GM10266 (cell line): ENCODE measurements at regions not wholly inside any gene's neighbourhood (a gene's known extent, or its start where the extent isn't known, plus 50 kb on each side); places are given as distances from the start of the nearest gene placed in this dataset.
"Not testable (repeated sequence)": the region's sequence is repeated elsewhere in the genome, so short reads cannot be mapped to it uniquely, and the experiment has no call there.

Source experiments
- DNase-seq: peaks from one replicate; pipeline ENCODE4 v3.0.0; 2012; ENCODE audit errors: extremely low spot score
- TF ChIP-seq, protein P1 (sequence below): IDR thresholded peaks from 2 replicates; pipeline ENCODE4 v1.5.1; 2012; ENCODE audit warnings: mild to moderate bottlenecking, low read depth; ENCODE audit not compliant: control insufficient read depth, insufficient read depth; ENCODE audit errors: missing control alignments

DNA sequence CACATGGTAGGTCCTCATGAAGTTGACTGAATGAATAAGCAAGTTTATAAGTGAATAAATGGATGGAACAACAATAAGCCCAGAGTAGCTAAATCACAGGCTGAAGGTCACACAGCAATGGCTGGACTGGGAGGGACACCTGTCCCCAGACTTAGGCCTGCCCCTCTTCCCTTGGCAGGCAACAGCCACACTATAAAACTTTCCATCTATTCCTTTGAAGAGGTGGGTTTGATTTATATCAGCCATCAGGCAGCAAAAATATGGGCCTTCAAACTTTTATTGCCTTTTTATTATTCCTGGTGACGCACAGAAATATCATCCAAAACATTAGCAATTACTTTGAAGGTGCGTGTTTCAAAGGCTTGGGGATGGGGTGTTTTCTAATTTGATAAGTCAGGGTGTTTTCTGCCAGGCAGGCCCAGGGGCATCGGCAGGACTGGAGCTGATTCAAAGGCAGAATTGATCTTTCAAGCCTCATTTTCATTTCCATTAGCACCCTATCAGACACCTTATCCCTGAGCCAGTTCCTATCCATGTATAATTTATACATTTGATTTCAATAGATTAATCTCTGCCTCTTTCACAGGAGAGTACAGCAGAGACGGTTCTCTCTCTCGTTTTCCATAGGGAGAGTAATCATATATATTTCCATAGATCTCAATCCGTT is 67.2 kb upstream of the LYRM9 start:
- TF ChIP-seq, protein P1, sequence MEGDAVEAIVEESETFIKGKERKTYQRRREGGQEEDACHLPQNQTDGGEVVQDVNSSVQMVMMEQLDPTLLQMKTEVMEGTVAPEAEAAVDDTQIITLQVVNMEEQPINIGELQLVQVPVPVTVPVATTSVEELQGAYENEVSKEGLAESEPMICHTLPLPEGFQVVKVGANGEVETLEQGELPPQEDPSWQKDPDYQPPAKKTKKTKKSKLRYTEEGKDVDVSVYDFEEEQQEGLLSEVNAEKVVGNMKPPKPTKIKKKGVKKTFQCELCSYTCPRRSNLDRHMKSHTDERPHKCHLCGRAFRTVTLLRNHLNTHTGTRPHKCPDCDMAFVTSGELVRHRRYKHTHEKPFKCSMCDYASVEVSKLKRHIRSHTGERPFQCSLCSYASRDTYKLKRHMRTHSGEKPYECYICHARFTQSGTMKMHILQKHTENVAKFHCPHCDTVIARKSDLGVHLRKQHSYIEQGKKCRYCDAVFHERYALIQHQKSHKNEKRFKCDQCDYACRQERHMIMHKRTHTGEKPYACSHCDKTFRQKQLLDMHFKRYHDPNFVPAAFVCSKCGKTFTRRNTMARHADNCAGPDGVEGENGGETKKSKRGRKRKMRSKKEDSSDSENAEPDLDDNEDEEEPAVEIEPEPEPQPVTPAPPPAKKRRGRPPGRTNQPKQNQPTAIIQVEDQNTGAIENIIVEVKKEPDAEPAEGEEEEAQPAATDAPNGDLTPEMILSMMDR, result no peak
- DNase-seq, result no peak

DNA sequence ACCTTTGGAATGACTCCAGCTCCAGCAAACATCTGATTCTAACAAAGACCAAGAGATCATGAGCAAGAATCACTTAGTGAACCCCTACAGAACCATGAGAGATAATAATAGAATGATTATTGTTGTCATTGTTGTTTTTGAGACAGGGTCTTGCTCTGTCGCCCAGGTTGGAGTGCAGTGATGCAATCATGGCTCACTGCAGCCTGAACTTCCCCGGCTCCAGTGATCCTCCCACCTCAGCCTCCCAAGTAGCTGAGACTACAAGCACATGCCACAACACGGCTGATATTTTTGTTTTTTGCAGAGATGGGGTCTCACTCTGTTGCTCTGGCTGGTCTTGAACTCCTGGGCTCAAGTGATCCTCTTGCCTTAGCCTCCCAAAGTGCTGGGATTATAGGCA is 69.4 kb upstream of the LYRM9 start:
- not testable (repeated sequence) for DNase-seq

DNA sequence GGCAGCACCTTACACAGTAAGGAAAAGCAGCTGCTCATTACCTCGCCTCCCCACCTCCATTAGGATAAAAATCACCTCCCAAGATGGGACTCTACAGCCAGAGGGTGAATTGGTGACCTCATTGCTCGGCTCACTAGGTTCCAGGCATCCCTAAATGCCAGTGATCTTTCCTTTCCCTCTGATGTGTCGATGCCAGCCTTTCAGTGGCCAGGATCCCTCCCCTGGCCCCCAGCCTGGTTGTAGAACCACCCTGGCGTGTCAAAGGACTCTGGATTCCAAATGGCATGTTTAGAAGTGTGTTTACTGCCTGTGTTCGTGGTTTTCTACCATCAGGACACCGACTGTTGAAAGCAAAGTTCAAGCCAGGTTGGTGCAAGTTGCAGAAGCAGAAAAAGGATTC is 72.1 kb upstream of the LYRM9 start:
- no peak for DNase-seq
- TF ChIP-seq, protein P1, result no peak

DNA sequence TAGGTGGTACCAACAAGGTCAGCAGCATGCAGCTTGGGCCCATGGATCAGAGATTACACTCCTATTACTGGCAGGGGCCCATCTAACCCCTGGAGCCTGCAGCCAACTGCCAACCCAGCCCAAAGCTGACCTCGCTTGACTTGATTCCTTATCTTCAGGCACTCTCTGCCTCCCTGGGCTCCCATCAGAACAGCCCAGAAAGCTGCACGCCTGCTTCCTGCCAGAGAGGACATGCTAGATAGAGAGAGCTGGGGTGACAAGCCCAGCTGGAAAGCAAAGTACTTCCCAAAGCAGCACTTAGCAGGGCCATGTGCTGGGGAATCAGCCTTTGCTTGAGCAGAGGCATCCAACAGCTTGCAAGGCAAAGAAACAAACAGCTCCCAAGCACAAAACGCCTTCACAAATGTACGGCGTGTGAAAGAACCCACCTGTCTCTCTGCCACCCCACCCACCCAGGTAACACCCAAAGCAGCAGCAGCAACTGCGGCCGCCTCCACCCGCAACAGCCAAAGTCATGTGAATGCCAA is 74.2 kb upstream of the NLK start:
- no peak for DNase-seq
- TF ChIP-seq, protein P1, result no peak

DNA sequence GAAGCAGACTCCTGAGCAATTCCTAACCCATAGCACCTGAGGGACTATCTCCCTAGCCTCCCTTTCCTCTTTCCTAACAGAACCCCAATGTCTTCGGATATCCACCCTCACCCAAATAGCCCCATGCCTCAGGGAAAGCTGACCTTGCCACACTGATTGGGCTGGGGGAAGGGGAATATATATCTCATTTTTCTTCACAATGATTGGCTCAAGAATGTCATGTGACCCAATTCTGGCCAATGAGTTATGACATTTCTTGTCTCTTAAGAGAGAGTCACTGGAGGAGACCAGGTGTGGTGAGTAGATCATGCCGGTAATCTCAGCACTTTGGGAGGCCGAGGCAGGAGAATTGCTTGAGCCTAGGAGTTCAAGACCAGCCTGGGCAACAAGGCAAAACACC is 71.9 kb upstream of the NLK start:
- DNase-seq, result no peak

DNA sequence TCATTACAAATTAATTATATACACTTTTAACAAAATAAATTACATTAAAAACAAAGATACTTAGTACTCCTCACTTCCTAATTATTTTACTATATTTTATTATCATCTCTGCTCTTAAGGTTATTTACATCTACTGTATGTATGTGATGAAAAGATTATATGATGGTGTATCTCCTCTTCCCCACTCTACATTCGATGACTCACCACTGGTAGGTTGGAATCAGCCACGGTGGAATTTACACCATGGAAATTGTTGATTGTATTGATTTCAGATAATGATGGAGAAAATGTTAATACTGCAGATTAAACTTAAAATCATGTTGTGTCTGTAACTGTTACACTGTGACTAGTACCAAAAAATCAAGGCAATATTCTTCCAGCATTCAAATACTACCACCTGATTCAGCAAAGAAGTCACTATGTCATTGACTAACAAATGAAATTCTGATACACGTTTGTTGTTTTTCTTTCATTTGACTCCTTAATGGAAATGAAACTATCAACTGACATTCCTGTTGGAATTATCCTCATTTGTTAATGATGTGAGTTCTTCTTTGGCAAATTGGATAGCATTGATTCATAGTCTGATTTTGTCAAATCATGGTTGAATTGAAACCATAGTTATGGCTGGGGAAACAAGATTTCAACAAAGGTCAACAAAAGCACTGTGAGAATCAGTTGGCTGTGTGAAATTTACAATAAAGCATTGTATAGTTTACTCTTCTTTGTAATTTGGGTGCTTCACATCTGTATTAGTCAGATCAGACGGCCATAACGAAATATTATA is 69.0 kb upstream of the NLK start:
- TF ChIP-seq, protein P1, result no peak
- no peak for DNase-seq

More for the DNA sequence above, 71.9 kb upstream of the NLK start:
- TF ChIP-seq, protein P1, result no peak

DNA sequence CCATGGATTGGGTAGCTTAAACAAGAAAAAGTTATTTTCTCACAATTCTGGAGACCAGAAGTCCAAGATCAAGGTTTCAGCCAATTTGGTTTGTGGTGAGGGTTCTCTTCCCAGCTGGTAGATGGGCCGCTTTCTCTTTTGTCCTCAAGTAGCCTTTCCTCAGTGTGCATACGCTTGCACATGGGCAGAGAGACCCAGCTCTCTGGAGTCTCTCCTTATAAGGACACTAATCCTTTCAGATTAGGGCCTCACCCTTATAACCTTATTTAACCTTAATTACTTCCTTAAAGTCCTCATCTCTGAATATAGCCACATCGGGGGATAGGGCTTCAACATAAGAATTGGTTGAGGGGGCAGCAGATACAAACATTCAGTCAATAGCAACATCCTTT is 68.4 kb upstream of the NLK start:
- DNase-seq, result no peak
- TF ChIP-seq, protein P1, result no peak
